Ovary (tissue), 3 donors: ENCODE measurements at regions not wholly inside any gene's neighbourhood (a gene's known extent, or its start where the extent isn't known, plus 50 kb on each side); places are given as distances from the start of the nearest gene placed in this dataset.

Experiments used
- EP300 ChIP-seq: sonication (generic); formaldehyde crosslinking; IDR thresholded peaks from one replicate; pipeline ENCODE4 v1.6.1; 2017; ENCODE audit warnings: antibody characterized with exemption
- POLR2A ChIP-seq: fragments of 450-650 bp; IDR thresholded peaks from one replicate; pipeline ENCODE4 v1.6.1; 2017; ENCODE audit warnings: antibody characterized with exemption, mild to moderate bottlenecking, moderate library complexity
- TF ChIP-seq, protein P1 (sequence below), 3 donors: fragments of 450-650 bp in 2 of 3; fragments of 200-600 bp in 1 of 3; IDR thresholded peaks; one replicate each; pipeline versions ENCODE4 v1.5.1 to v1.8.0; 2016 to 2022; ENCODE audit warnings: antibody characterized with exemption in 3 of 3, mild to moderate bottlenecking in 1 of 3
- donor health status: DM: no; HTN: no; CAD: no.

DNA sequence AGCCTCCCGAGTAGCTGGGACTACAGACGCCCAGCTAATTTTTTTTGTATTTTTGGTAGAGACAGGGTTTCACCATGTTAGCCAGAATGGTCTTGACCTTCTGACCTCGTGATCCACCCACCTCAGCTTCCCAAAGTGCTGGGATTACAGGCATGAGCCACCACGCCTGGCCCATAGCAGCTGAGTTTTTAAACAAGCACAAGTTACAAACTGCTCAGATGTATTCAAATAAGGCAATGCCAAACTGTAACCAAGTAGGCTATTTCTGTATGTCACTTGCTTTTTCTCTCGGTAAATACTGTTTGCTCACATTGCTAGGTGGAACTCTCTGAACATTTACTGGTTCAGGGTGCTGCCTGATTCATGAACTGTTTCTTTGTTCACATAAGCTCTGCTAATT, 799.3 kb upstream of the NUDT12 start:
- TF ChIP-seq, protein P1, sequence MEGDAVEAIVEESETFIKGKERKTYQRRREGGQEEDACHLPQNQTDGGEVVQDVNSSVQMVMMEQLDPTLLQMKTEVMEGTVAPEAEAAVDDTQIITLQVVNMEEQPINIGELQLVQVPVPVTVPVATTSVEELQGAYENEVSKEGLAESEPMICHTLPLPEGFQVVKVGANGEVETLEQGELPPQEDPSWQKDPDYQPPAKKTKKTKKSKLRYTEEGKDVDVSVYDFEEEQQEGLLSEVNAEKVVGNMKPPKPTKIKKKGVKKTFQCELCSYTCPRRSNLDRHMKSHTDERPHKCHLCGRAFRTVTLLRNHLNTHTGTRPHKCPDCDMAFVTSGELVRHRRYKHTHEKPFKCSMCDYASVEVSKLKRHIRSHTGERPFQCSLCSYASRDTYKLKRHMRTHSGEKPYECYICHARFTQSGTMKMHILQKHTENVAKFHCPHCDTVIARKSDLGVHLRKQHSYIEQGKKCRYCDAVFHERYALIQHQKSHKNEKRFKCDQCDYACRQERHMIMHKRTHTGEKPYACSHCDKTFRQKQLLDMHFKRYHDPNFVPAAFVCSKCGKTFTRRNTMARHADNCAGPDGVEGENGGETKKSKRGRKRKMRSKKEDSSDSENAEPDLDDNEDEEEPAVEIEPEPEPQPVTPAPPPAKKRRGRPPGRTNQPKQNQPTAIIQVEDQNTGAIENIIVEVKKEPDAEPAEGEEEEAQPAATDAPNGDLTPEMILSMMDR (IDR thresholded peaks at IDR 0.05), result no peak
- no peak for TF ChIP-seq POLR2A
- no peak for TF ChIP-seq EP300
